Spleen (tissue), 11 donors: ENCODE measurements at regions not wholly inside any gene's neighbourhood (a gene's known extent, or its start where the extent isn't known, plus 50 kb on each side); places are given as distances from the start of the nearest gene placed in this dataset.

Experiments used
- DNase-seq: peaks from one replicate; pipeline ENCODE4 v3.0.0-alpha.2; 2020
- H3K27ac ChIP-seq, 8 donors: fragments of 200-600 bp; sonication (generic) in 7 of 8; 1 replicate in 4 of 8; 2 replicates in 4 of 8; pipeline versions ENCODE4 v1.5.0 to v1.8.0; 2016 to 2021; ENCODE audit warnings: inconsistent platforms in 4 of 8, mild to moderate bottlenecking in 4 of 8, moderate library complexity in 1 of 8
- H3K27me3 ChIP-seq, 7 donors: fragments of 200-600 bp; sonication (generic) in 6 of 7; replicated peaks in 1 of 7; 1 replicate in 4 of 7; 2 replicates in 3 of 7; pipeline versions ENCODE4 v1.5.0 to v1.8.0; 2016 to 2021; ENCODE audit warnings: inconsistent platforms in 3 of 7, mild to moderate bottlenecking in 1 of 7
- H3K36me3 ChIP-seq, 6 donors: fragments of 200-600 bp; sonication (generic) in 5 of 6; 1 replicate in 4 of 6; 2 replicates in 2 of 6; pipeline versions ENCODE4 v1.5.0 to v1.8.0; 2016 to 2021; ENCODE audit warnings: inconsistent platforms in 2 of 6
- H3K4me1 ChIP-seq, 6 donors: fragments of 200-600 bp; sonication (generic) in 5 of 6; 1 replicate in 3 of 6; 2 replicates in 3 of 6; pipeline versions ENCODE4 v1.5.0 to v1.8.0; 2016 to 2021; ENCODE audit warnings: inconsistent platforms in 3 of 6
- H3K4me3 ChIP-seq, 8 donors: fragments of 200-600 bp; sonication (generic) in 7 of 8; 1 replicate in 4 of 8; 2 replicates in 4 of 8; pipeline versions ENCODE4 v1.5.0 to v1.8.0; 2016 to 2021; ENCODE audit warnings: inconsistent platforms in 4 of 8, mild to moderate bottlenecking in 4 of 8, moderate library complexity in 2 of 8
- H3K9me3 ChIP-seq, 8 donors: fragments of 200-600 bp; sonication (generic) in 7 of 8; 1 replicate in 4 of 8; 2 replicates in 4 of 8; pipeline versions ENCODE4 v1.5.0 to v1.8.0; 2016 to 2021; ENCODE audit warnings: inconsistent platforms in 4 of 8
- POLR2A ChIP-seq, 3 donors: fragments of 450-650 bp; IDR thresholded peaks; one replicate each; pipeline ENCODE4 v1.5.1; 2017; ENCODE audit warnings: antibody characterized with exemption in 3 of 3, mild to moderate bottlenecking in 1 of 3
- POLR2AphosphoS5 ChIP-seq, 3 donors: sonication (generic); formaldehyde crosslinking; IDR thresholded peaks; one replicate each; pipeline ENCODE4 v1.5.1; 2017; ENCODE audit warnings: antibody characterized with exemption in 3 of 3
- WGBS, 5 donors: extraction: QIAGEN DNeasy Blood & Tissue Kit in 3 of 5; methylation state at CpG; one replicate each; pipeline versions ENCODE4 v1.1.5 to v1.1.7; 2013 to 2018; 5-methylcytosine and 5-hydroxymethylcytosine counted together
- intact Hi-C: fragments of 100-400 bp; cut with DNase I; formaldehyde crosslinking; loops from one replicate; pipeline ENCODE4 v1.15.0; 2023; ENCODE audit warnings: low total_unique reads
- TF ChIP-seq, protein P1 (sequence below), 11 experiments: fragments of 200-600 bp in 7 of 11; fragments of 450-650 bp in 4 of 11; sonication (generic) in 4 of 11; IDR thresholded peaks in 8 of 11; conservative IDR thresholded peaks in 3 of 11; 1 replicate in 7 of 11; 2 replicates in 4 of 11; pipeline versions ENCODE4 v1.4.0 to v1.8.0; 2016 to 2021; ENCODE audit warnings: antibody characterized with exemption in 11 of 11, inconsistent platforms in 4 of 11, mild to moderate bottlenecking in 1 of 11
- donor health status: healthy with polysubstance abuse.
- donor health status: DM: no; HTN: no; CAD: no; lungs with moderate emphysema.
- donor health status: DM: no; HTN: no; CAD: no.
- donor health status: Bipolar disorder and iron deficiency.
- donor health status: healthy.
- donor health status: DM: no; HTN: no; CAD: no.
- donor health status: DM: yes; HTN: yes; CAD: no.

DNA sequence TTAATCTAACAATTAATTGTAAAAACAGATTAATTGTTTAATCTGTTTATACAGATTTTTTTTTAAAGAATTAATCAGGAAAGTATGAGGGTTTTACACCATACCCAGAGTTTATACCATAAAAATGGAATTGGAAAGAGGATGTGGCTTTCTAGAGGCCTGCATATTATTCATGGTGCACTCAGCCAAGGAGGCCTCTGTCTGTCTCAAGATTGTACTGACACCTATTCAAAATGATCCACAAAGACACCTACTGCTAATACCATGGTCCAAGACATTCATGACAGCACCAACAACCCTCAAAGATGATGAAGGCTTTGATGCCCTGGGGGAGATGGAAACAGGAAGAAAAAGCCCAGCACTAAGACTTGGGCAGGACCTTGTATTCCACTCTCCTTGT is 58.1 kb upstream of the MAST4 start:
- DNase-seq, result no peak
- H3K9me3 ChIP-seq, result no peaks in the 10 kb centered on the region
- H3K36me3 ChIP-seq, result no peaks in the 10 kb centered on the region

DNA sequence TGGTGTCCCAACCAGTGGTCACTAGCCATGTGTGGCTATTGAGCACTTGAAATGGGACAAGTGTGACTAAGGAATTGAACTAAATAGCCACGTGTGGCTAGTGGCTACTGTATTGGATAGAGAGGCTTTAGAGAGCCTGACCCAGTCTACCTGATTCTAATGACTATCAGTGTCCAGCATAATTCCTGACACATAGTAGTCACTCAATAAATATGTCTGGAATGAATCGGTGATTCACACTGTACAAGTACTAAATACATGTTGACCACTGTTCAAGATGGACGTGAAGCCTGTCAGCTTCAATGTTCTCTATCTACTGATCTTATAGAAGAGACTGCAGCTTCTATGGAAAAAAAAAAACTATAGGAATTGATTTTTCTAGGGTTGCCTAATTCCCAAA is 57.7 kb upstream of the MAST4 start:
- no peaks in the 10 kb centered on the region for H3K9me3 ChIP-seq
- H3K36me3 ChIP-seq, result no peaks in the 10 kb centered on the region
- intact Hi-C loops, result no loop called here
- H3K27ac ChIP-seq, result no peak overlapping the region
- DNase-seq, result no peak
- no peak overlapping the region for H3K4me3 ChIP-seq
- no peaks in the 10 kb centered on the region for H3K27me3 ChIP-seq
- 79 to 95% (median 87%) methylated on average over 3 of the region's 3 CpGs for WGBS, 5 donors
- H3K4me1 ChIP-seq, result no peaks in the 10 kb centered on the region
- TF ChIP-seq POLR2A (IDR thresholded peaks at IDR 0.05) (no peak), POLR2AphosphoS5 (IDR thresholded peaks at IDR 0.05) (no peak)
- TF ChIP-seq, protein P1, sequence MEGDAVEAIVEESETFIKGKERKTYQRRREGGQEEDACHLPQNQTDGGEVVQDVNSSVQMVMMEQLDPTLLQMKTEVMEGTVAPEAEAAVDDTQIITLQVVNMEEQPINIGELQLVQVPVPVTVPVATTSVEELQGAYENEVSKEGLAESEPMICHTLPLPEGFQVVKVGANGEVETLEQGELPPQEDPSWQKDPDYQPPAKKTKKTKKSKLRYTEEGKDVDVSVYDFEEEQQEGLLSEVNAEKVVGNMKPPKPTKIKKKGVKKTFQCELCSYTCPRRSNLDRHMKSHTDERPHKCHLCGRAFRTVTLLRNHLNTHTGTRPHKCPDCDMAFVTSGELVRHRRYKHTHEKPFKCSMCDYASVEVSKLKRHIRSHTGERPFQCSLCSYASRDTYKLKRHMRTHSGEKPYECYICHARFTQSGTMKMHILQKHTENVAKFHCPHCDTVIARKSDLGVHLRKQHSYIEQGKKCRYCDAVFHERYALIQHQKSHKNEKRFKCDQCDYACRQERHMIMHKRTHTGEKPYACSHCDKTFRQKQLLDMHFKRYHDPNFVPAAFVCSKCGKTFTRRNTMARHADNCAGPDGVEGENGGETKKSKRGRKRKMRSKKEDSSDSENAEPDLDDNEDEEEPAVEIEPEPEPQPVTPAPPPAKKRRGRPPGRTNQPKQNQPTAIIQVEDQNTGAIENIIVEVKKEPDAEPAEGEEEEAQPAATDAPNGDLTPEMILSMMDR (IDR thresholded peaks at IDR 0.05 in 8 of 11, conservative IDR thresholded peaks at IDR 0.05 in 3 of 11), result no peak

More for the DNA sequence above, 58.1 kb upstream of the MAST4 start:
- Histone ChIP-seq H3K4me1 (no peaks in the 10 kb centered on the region), H3K4me3 (no peak overlapping the region), H3K27ac (no peak overlapping the region), H3K27me3 (no peaks in the 10 kb centered on the region)
- intact Hi-C loops, result no loop called here
- TF ChIP-seq POLR2A (IDR thresholded peaks at IDR 0.05), result no peak
- TF ChIP-seq POLR2AphosphoS5 (IDR thresholded peaks at IDR 0.05), result no peak
- TF ChIP-seq, protein P1 (IDR thresholded peaks at IDR 0.05 in 8 of 11, conservative IDR thresholded peaks at IDR 0.05 in 3 of 11), result no peak

DNA sequence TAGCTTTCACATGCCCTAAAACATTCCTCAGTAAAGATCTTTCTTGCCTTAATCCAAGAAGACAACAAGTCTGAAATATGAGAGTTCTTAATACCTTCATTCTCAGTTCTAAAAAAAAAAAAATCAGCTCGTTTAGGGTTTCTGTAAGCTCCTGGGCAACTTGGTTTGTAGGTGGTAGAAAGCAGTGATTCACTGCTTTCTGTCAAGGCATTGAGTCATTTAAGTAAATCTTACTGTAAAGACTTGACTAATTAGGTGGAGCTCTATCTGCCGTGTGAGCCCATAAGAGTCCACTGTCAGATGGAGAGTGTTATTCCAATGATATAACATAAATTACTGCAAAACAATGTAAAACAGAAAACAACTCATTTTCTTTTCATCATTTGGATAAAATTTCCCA is 56.1 kb upstream of the MAST4 start:
- H3K4me1 ChIP-seq, result no peaks in the 10 kb centered on the region
- no peak for DNase-seq
- 64 to 76% (median 69%) methylated on average over 2 of the region's 2 CpGs for WGBS, 5 donors
- no peaks in the 10 kb centered on the region for H3K36me3 ChIP-seq
- H3K4me3 ChIP-seq, result no peak overlapping the region
- TF ChIP-seq, protein P1 (IDR thresholded peaks at IDR 0.05 in 8 of 11, conservative IDR thresholded peaks at IDR 0.05 in 3 of 11), result no peak
- TF ChIP-seq POLR2A (IDR thresholded peaks at IDR 0.05) (no peak), POLR2AphosphoS5 (IDR thresholded peaks at IDR 0.05) (no peak)
- H3K27me3 ChIP-seq, result no peaks in the 10 kb centered on the region
- H3K27ac ChIP-seq, result no peak overlapping the region
- H3K9me3 ChIP-seq, result no peaks in the 10 kb centered on the region
- intact Hi-C loops, result no loop called here

DNA sequence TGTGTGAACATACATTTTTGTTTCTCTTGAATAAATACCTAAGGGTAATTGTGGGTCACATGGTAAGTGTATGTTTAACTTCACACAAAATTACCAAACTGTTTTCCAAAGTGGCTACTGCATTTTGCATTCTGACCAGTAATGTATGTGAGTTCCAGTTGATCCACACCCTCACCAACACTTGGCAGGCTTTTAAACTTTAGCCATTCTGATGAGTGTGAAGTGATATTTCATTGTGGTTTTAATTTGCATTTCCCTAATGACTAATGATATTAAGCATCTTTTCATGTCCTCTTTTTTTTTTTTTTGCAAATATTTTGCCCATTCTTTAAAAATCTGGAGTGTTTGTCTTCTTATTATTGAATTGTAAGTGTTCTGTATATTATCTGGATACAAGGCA is 53.5 kb upstream of the MAST4 start:
- intact Hi-C loops, result no loop called here
- Histone ChIP-seq H3K4me1 (no peaks in the 10 kb centered on the region), H3K36me3 (no peaks in the 10 kb centered on the region), H3K9me3 (peaks cover 0 to 22% (median 17%) of the 10 kb centered on the region in 8 donors), H3K27me3 (no peaks in the 10 kb centered on the region), H3K4me3 (no peak overlapping the region), H3K27ac (no peak overlapping the region)
- TF ChIP-seq POLR2A (IDR thresholded peaks at IDR 0.05), result no peak
- TF ChIP-seq, protein P1 (IDR thresholded peaks at IDR 0.05 in 8 of 11, conservative IDR thresholded peaks at IDR 0.05 in 3 of 11), result no peak
- TF ChIP-seq POLR2AphosphoS5 (IDR thresholded peaks at IDR 0.05), result no peak
- DNase-seq, result no peak
